ENCODE measurements at regions not wholly inside any gene's neighbourhood (a gene's known extent, or its start where the extent isn't known, plus 50 kb on each side); places are given as distances from the start of the nearest gene placed in this dataset.

GRCh38 chr5:163024936-163025335 is 412.5 kb upstream of the CCNG1 start:
- TF ChIP-seq, protein P1, sequence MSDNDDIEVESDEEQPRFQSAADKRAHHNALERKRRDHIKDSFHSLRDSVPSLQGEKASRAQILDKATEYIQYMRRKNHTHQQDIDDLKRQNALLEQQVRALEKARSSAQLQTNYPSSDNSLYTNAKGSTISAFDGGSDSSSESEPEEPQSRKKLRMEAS (IDR thresholded peaks at IDR 0.05; ENCODE audit: insufficient read depth, insufficient read length) = no peak
- TF ChIP-seq CTCF (IDR thresholded peaks at IDR 0.05; ENCODE audit: extremely low read depth in 1 of 2, insufficient read depth in 1 of 2, low read depth in 1 of 2, low read length in 2 of 2) (no peak), POLR2AphosphoS5 (IDR thresholded peaks at IDR 0.05; ENCODE audit: insufficient read depth, low read depth, low read length) (no peak), MYC (IDR thresholded peaks at IDR 0.05; ENCODE audit: low read depth, low read length) (no peak), EZH2 (IDR thresholded peaks at IDR 0.05; ENCODE audit: borderline replicate concordance, low read depth, low read length, severe bottlenecking) (no peak), POLR2A (IDR thresholded peaks at IDR 0.05; ENCODE audit: low read depth, low read length) (no peak)

Data from endothelial cell of umbilical vein (primary cell).